ENCODE measurements at regions not wholly inside any gene's neighbourhood (a gene's known extent, or its start where the extent isn't known, plus 50 kb on each side); places are given as distances from the start of the nearest gene placed in this dataset.

GRCh38 chr2:5851410-5851809 lies 159.2 kb downstream of the SOX11 start:
- TF ChIP-seq CTCF (IDR thresholded peaks at IDR 0.05; ENCODE audit: borderline replicate concordance, insufficient read depth, low read depth, low read length) = no peak
- H3K4me3 ChIP-seq (ENCODE audit: low read depth, low read length) = no peak overlapping the region

- no peak for TF ChIP-seq CTCF (IDR thresholded peaks at IDR 0.05; ENCODE audit: borderline replicate concordance, insufficient read depth, low read depth, low read length)
- no peak overlapping the region for H3K4me3 ChIP-seq (ENCODE audit: low read depth, low read length)
These were observed 162.6 kb downstream of the SOX11 start for GRCh38 chr2:5854797-5855196.

DNA sequence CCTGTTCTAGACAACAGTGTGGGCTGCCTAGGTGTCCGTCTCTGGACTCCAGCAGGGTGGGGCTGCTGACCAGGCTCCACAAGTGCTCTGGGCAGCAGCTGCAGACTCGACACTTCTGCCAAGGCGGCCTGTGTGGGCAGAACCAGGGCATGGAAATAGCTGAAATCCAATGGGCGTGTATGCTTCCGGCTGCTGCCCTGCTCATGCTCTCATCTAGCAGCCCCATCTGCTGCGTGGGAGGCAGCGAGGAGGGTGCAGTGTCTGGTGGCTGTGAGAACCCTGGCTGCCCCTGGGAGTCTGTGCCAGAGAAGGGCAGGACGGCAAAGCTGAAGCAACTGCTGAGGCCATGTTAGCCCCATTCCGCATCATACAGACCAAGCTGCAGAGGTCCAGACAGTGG lies 174.9 kb downstream of the SOX11 start:
- no peak overlapping the region for H3K4me3 ChIP-seq (ENCODE audit: low read depth, low read length)
- TF ChIP-seq CTCF (IDR thresholded peaks at IDR 0.05; ENCODE audit: borderline replicate concordance, insufficient read depth, low read depth, low read length) = no peak

- no peak for TF ChIP-seq CTCF (IDR thresholded peaks at IDR 0.05; ENCODE audit: borderline replicate concordance, insufficient read depth, low read depth, low read length)
- H3K4me3 ChIP-seq (ENCODE audit: low read depth, low read length) = no peak overlapping the region
These were observed 176.7 kb downstream of the SOX11 start for GRCh38 chr2:5868931-5869330.

DNA sequence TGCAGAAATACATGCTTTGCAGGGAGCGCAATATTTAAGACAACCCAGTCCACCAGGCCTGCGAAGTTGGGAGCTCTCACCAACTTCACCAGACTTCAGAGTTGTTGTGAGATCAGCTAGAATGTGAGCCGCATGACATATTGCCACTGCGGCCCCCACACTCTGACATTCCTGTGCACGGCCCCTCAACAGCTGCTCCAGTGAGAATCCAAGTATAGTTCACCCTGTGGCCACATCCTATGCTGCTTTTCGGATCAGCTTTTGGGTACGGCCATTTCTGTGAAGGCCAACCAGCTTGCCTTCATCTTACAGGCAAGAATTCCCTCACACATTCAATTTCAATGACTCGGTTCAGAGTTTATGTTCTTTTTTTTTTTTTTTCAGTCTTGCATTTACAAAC lies 177.8 kb downstream of the SOX11 start:
- H3K4me3 ChIP-seq (ENCODE audit: low read depth, low read length) = no peak overlapping the region
- TF ChIP-seq CTCF (IDR thresholded peaks at IDR 0.05; ENCODE audit: borderline replicate concordance, insufficient read depth, low read depth, low read length) = no peak

- no peak overlapping the region for H3K4me3 ChIP-seq (ENCODE audit: low read depth, low read length)
- TF ChIP-seq CTCF (IDR thresholded peaks at IDR 0.05; ENCODE audit: borderline replicate concordance, insufficient read depth, low read depth, low read length) = no peak
These were observed 185.2 kb downstream of the SOX11 start for GRCh38 chr2:5877360-5877759.

GRCh38 chr2:5885451-5886173 lies 193.4 kb downstream of the SOX11 start:
- no peak overlapping the region for H3K4me3 ChIP-seq (ENCODE audit: low read depth, low read length)
- no peak for TF ChIP-seq CTCF (IDR thresholded peaks at IDR 0.05; ENCODE audit: borderline replicate concordance, insufficient read depth, low read depth, low read length)

All from GM12875 (cell line).